ENCODE measurements at regions not wholly inside any gene's neighbourhood (a gene's known extent, or its start where the extent isn't known, plus 50 kb on each side); places are given as distances from the start of the nearest gene placed in this dataset.
"Not testable (repeated sequence)": the region's sequence is repeated elsewhere in the genome, so short reads cannot be mapped to it uniquely, and the experiment has no call there.

- Histone ChIP-seq H3K36me3 (ENCODE audit: control insufficient read depth, insufficient read depth, low read length) (no peaks in the 10 kb centered on the region), H3K27me3 (ENCODE audit: control insufficient read depth, insufficient read depth, low read length) (no peaks in the 10 kb centered on the region), H3K4me3 (ENCODE audit: low read depth, low read length) (no peak overlapping the region)
- FAIRE-seq = no peak
- DNase-seq (ENCODE audit: low read depth) = no peak
- TF ChIP-seq CTCF (IDR thresholded peaks at IDR 0.05; ENCODE audit: insufficient read depth, low read length, severe bottlenecking) = no peak
Measured at GRCh38 chr12:19804737-19805136, 365.4 kb downstream of the AEBP2 start.

DNA sequence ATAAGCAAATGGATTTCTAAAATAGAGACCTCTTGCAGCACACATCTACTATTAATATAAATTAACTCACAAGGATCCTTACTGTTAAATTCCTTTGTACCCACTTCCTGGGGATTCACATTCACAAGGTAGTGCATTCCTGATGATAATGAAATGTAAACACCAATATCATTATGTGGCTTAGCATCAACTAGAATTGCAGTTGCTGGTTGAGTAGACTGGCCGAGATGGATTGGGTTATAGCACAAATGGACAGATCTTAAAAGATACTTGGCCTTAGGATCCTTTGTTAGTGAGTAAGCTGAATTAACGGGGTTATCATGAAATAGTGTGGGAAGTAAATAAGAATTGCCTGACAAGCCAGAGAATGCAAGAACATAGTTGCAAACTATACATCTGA, 369.1 kb downstream of the AEBP2 start:
- no peak for DNase-seq (ENCODE audit: low read depth)
- no peak overlapping the region for H3K4me3 ChIP-seq (ENCODE audit: low read depth, low read length)
- no peaks in the 10 kb centered on the region for H3K27me3 ChIP-seq (ENCODE audit: control insufficient read depth, insufficient read depth, low read length)
- no peaks in the 10 kb centered on the region for H3K36me3 ChIP-seq (ENCODE audit: control insufficient read depth, insufficient read depth, low read length)
- TF ChIP-seq CTCF (IDR thresholded peaks at IDR 0.05; ENCODE audit: insufficient read depth, low read length, severe bottlenecking) = no peak
- no peak for FAIRE-seq

GRCh38 chr12:19810213-19810612, 370.9 kb downstream of the AEBP2 start:
- Histone ChIP-seq H3K36me3 (ENCODE audit: control insufficient read depth, insufficient read depth, low read length) (no peaks in the 10 kb centered on the region), H3K27me3 (ENCODE audit: control insufficient read depth, insufficient read depth, low read length) (no peaks in the 10 kb centered on the region), H3K4me3 (ENCODE audit: low read depth, low read length) (no peak overlapping the region)
- TF ChIP-seq CTCF (IDR thresholded peaks at IDR 0.05; ENCODE audit: insufficient read depth, low read length, severe bottlenecking) = no peak
- FAIRE-seq (no peak), DNase-seq (ENCODE audit: low read depth) (no peak)

- DNase-seq (ENCODE audit: low read depth) = no peak
- no peak overlapping the region for H3K4me3 ChIP-seq (ENCODE audit: low read depth, low read length)
- TF ChIP-seq CTCF (IDR thresholded peaks at IDR 0.05; ENCODE audit: insufficient read depth, low read length, severe bottlenecking) = no peak
- FAIRE-seq = no peak
- no peaks in the 10 kb centered on the region for H3K27me3 ChIP-seq (ENCODE audit: control insufficient read depth, insufficient read depth, low read length)
- no peaks in the 10 kb centered on the region for H3K36me3 ChIP-seq (ENCODE audit: control insufficient read depth, insufficient read depth, low read length)
Measured at GRCh38 chr12:19811922-19812321, 372.6 kb downstream of the AEBP2 start.

DNA sequence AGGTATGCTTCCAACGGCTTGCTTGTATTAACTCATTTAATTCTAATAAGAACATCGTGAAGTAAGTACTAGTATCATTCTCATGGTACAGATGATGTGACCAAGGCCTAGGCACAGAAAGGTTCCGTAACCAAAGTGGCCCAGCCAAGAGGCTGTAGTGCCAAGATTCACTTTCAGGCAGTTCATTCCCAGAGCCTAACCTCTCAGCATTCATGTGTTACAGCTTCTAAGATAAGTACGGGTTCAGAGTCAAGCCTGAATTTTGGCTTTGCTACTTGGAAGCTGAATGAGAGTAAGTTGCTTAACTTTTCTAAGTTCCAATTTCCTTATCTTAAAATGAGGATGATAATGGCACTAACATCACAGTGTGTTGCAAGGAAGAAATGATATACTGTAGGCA, 379.9 kb downstream of the AEBP2 start:
- TF ChIP-seq CTCF (IDR thresholded peaks at IDR 0.05; ENCODE audit: insufficient read depth, low read length, severe bottlenecking) = no peak
- no peak for FAIRE-seq
- H3K36me3 ChIP-seq (ENCODE audit: control insufficient read depth, insufficient read depth, low read length) = no peaks in the 10 kb centered on the region
- no peak for DNase-seq (ENCODE audit: low read depth)
- H3K4me3 ChIP-seq (ENCODE audit: low read depth, low read length) = no peak overlapping the region
- H3K27me3 ChIP-seq (ENCODE audit: control insufficient read depth, insufficient read depth, low read length) = no peaks in the 10 kb centered on the region

- TF ChIP-seq CTCF (IDR thresholded peaks at IDR 0.05; ENCODE audit: insufficient read depth, low read length, severe bottlenecking) = no peak
- FAIRE-seq (no peak), DNase-seq (ENCODE audit: low read depth) (no peak)
- no peak overlapping the region for H3K4me3 ChIP-seq (ENCODE audit: low read depth, low read length)
- H3K36me3 ChIP-seq (ENCODE audit: control insufficient read depth, insufficient read depth, low read length) = no peaks in the 10 kb centered on the region
- no peaks in the 10 kb centered on the region for H3K27me3 ChIP-seq (ENCODE audit: control insufficient read depth, insufficient read depth, low read length)
Measured at GRCh38 chr12:19822476-19822875, 383.2 kb downstream of the AEBP2 start.

- H3K36me3 ChIP-seq (ENCODE audit: control insufficient read depth, insufficient read depth, low read length); FAIRE-seq; DNase-seq (ENCODE audit: low read depth); H3K27me3 ChIP-seq (ENCODE audit: control insufficient read depth, insufficient read depth, low read length); H3K4me3 ChIP-seq (ENCODE audit: low read depth, low read length): not testable (repeated sequence)
Measured at GRCh38 chr12:19823326-19823725, 384.0 kb downstream of the AEBP2 start.

Measured in bronchial epithelial cell (primary cell).